ENCODE measurements at regions not wholly inside any gene's neighbourhood (a gene's known extent, or its start where the extent isn't known, plus 50 kb on each side); places are given as distances from the start of the nearest gene placed in this dataset.

GRCh38 chr15:79195802-79196201 is 86.7 kb upstream of the ANKRD34C start:
- intact Hi-C loops (cut with micrococcal nuclease) = no loop called here
- 0% methylated on average over 5 of the region's 5 CpGs for WGBS (ENCODE audit: insufficient coverage, low coverage, missing lambda C conversion rate)
- Histone ChIP-seq H3K79me2 (ENCODE audit: control insufficient read depth, insufficient read depth, low read length) (no peaks in the 10 kb centered on the region), H3K27ac (ENCODE audit: extremely low read depth, low read depth, low read length) (no peak overlapping the region), H3K4me2 (ENCODE audit: insufficient read depth, low read length) (no peak overlapping the region), H4K20me1 (replicated peaks; ENCODE audit: control insufficient read depth, insufficient read depth, low read length) (0 out of 2 replicates have a peak, but pooled peaks cover 4% of the 10 kb centered on the region), H3K9ac (ENCODE audit: insufficient read depth in 1 of 2, low read depth in 2 of 2, low read length in 2 of 2) (no peak overlapping the region), H3K36me3 (ENCODE audit: control insufficient read depth, insufficient read depth, low read length) (no peaks in the 10 kb centered on the region), H3K4me3 (no peak overlapping the region), H3K9me3 (replicated peaks; ENCODE audit: control insufficient read depth, insufficient read depth, low read depth, low read length) (no peaks in the 10 kb centered on the region), H3K9me1 (ENCODE audit: control insufficient read depth, insufficient read depth, low read length) (no peaks in the 10 kb centered on the region), H3K4me1 (replicated peaks in 1 of 2; ENCODE audit: control insufficient read depth in 2 of 2, insufficient read depth in 2 of 2, low read length in 2 of 2) (no peaks in the 10 kb centered on the region), H3K27me3 (ENCODE audit: control insufficient read depth in 2 of 2, insufficient read depth in 2 of 2, low read length in 2 of 2) (peaks cover 30 to 49% of the 10 kb centered on the region in 2 experiments; a peak in 4 of 5 replicates), H2AFZ (ENCODE audit: low read depth, low read length) (no peak overlapping the region)
- in situ Hi-C loops (cut with MboI) = no loop called here
- BruUV-seq (replicated peaks) = no TSS peak
- TF ChIP-seq CTCF (IDR thresholded peaks at IDR 0.05 in 2 of 3, conservative IDR thresholded peaks at IDR 0.05 in 1 of 3; ENCODE audit: insufficient read depth in 2 of 3, low read depth in 1 of 3, low read length in 3 of 3) (peak; percentile 30 to 39 (median 32); a peak in 4 of 6 replicates), CBX1 (IDR thresholded peaks at IDR 0.05; ENCODE audit: low read depth) (no peak)
- DNase-seq (ENCODE audit: extremely low read depth in 1 of 4, low spot score in 3 of 4) (peak in 3 of 4 experiments; percentile 31 to 41 (median 34)), ATAC-seq (peak; percentile 66), FAIRE-seq (no peak)
- ChIA-PET POLR2A (no interaction called here), CTCF (ENCODE audit: low intra/inter-chr PET ratio) (no interaction called here)

GRCh38 chr15:79195239-79195638 is 87.3 kb upstream of the ANKRD34C start:
- no peaks in the 10 kb centered on the region for H3K4me1 ChIP-seq (replicated peaks in 1 of 2; ENCODE audit: control insufficient read depth in 2 of 2, insufficient read depth in 2 of 2, low read length in 2 of 2)
- ChIA-PET CTCF (ENCODE audit: low intra/inter-chr PET ratio) (no interaction called here), POLR2A (no interaction called here)
- H4K20me1 ChIP-seq (replicated peaks; ENCODE audit: control insufficient read depth, insufficient read depth, low read length) = 0 out of 2 replicates have a peak, but pooled peaks cover 4% of the 10 kb centered on the region
- FAIRE-seq (no peak), ATAC-seq (no peak), DNase-seq (ENCODE audit: extremely low read depth in 1 of 4, low spot score in 3 of 4) (no peak)
- H3K27ac ChIP-seq (ENCODE audit: extremely low read depth, low read depth, low read length) = no peak overlapping the region
- intact Hi-C loops (cut with micrococcal nuclease) = no loop called here
- H3K9me1 ChIP-seq (ENCODE audit: control insufficient read depth, insufficient read depth, low read length) = no peaks in the 10 kb centered on the region
- H3K4me3 ChIP-seq = no peak overlapping the region
- no peaks in the 10 kb centered on the region for H3K36me3 ChIP-seq (ENCODE audit: control insufficient read depth, insufficient read depth, low read length)
- no peaks in the 10 kb centered on the region for H3K9me3 ChIP-seq (replicated peaks; ENCODE audit: control insufficient read depth, insufficient read depth, low read depth, low read length)
- H3K9ac ChIP-seq (ENCODE audit: insufficient read depth in 1 of 2, low read depth in 2 of 2, low read length in 2 of 2) = no peak overlapping the region; a peak in 1 of 4 replicates
- in situ Hi-C loops (cut with MboI) = no loop called here
- 8% methylated on average over 4 of the region's 4 CpGs for WGBS (ENCODE audit: insufficient coverage, low coverage, missing lambda C conversion rate)
- no peaks in the 10 kb centered on the region for H3K79me2 ChIP-seq (ENCODE audit: control insufficient read depth, insufficient read depth, low read length)
- H3K4me2 ChIP-seq (ENCODE audit: insufficient read depth, low read length) = no peak overlapping the region
- peaks cover 33 to 54% of the 10 kb centered on the region in 2 experiments; a peak in 4 of 5 replicates for H3K27me3 ChIP-seq (ENCODE audit: control insufficient read depth in 2 of 2, insufficient read depth in 2 of 2, low read length in 2 of 2)
- no peak overlapping the region for H2AFZ ChIP-seq (ENCODE audit: low read depth, low read length)
- no TSS peak for BruUV-seq (replicated peaks)
